Stimulated activated CD8-positive, alpha-beta memory T cell treated with anti-CD3 and anti-CD28 coated beads, Interleukin-2, amount 100 ng/mL, for 48 hours (primary cell): ENCODE measurements at regions not wholly inside any gene's neighbourhood (a gene's known extent, or its start where the extent isn't known, plus 50 kb on each side); places are given as distances from the start of the nearest gene placed in this dataset.
"Not testable (repeated sequence)": the region's sequence is repeated elsewhere in the genome, so short reads cannot be mapped to it uniquely, and the experiment has no call there.

ENCODE experiments used
- DNase-seq, 2 donors: peaks; one replicate each; pipeline ENCODE4 v3.0.0-alpha.2; 2020; ENCODE audit warnings: low read depth in 2 of 2

DNA sequence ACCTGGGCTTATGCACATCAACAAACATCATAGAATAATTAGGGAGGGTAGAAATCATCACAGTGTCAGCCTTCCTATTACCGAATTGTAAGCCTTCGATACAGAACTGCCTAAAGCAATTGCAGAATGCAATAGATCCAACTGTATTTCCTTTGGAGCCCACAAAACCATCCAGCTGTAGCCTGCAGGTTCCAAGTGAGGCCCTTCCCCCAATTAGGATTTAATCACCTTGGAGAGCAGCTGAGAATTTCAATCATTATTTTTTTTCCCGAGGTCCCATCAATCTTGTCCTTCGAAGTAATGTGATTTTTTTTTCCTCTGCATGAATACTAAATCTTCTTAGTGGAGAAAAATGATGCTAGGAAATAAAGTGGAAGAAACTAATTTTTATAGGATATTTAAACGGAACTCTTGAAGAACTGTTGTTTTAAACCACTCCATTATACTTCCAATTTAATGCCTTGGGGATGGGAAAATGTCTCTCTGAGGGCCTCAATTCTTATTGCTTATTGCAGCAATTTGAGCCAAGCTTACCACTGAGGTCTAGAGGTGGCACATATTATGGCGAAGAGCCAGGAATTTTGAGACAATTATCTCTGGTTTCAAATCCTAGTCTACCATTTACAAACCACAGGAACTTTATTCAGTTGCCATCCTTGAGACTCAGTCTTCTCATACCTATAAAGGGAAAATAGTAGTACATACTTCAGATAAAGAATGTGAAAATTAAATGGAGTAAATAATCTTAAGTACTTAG, 953.4 kb upstream of the IGFBP7 start:
- DNase-seq, result no peak

DNA sequence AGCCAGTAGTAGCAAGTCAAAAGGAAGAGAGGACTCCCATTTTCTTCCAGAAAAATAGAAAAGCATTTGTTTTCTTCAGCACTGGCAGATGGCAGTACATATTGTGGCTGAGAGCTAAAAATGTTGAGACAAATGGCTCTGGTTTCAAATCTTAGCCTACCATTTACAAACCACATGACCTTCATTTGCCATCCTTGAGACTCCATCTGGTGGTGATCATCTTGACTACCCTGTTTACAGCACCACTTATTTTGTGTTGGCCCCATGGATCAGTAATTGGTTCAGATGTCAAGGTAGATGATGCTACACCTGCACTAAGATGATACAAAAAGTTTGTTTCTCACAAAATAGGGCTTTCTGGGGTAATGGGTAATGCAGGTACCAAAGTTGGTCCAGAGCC, 951.8 kb upstream of the IGFBP7 start:
- DNase-seq, result no peak

DNA sequence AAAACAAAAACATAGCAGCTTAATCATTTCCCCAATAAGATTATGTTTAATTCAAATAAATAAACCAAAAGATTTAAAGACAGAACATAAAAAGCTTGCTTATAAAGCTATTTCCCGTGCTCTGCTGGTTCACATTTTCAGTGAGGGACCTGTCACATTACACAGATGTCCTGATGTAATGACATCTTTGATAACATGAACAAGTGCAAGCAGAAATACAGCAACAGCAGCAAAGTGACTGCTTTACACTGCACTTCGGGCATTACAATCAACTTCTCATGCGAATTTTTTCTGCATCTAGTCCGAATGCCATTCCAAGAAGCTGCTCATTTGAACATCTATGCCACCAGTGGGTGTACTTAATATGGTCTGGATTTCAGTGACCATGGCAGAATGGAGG, 940.3 kb upstream of the IGFBP7 start:
- no peak for DNase-seq

DNA sequence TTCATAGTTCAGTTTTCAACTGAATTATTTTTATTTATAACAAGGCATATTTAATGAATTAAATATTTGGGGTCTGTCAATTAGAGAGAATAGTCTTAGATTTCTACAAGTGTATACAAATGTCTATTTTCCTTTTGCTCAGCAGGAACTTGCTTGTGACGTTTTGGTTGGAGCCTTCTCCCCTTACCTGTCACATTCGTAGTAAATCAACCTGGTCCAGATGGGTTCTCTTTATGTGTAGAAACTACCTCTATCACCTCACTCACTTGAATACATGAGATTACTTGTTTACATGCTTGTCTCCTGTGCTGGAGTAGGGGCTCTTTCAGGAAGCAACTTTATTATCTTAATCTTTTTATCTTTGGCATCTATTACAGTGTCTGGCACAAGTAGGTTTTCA, 938.3 kb upstream of the IGFBP7 start:
- no peak for DNase-seq

DNA sequence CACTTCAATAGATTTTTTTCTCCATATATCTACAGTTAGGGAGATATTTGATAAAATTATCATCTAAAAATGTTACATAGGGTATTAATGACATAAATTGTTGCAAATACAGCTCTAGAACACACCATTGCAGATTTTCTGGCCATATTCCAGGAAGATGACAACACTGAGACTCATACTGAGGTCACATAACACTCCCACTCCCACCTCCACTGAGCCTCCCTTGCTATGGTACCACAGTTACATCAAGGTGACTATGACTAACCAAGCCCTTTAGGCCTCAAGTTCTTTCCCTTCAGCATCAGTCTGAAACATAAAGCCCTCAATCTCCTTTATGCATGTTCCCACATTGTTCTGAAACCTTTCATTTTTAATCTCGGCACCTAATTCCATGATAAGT, 932.0 kb upstream of the IGFBP7 start:
- no peak for DNase-seq

DNA sequence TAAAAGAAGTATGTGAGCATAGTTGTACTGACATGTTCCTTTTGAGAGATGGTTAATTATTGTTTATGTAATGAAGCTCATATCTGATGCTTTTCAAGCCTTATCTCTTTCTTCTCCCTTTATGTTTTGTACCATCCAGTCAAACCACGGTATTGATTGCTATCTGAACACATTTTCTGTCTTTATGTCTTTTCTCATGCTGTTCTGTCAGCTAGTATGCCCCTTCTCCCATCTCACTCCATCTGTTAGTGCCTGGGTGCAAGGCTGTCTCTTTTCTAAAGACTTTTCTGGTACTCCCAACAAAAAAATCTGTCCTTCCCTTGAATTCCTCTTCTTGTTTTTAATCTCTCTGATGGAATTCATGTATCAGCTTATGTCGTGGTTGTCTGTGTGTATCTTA, 883.8 kb upstream of the IGFBP7 start:
- DNase-seq, result no peak

DNA sequence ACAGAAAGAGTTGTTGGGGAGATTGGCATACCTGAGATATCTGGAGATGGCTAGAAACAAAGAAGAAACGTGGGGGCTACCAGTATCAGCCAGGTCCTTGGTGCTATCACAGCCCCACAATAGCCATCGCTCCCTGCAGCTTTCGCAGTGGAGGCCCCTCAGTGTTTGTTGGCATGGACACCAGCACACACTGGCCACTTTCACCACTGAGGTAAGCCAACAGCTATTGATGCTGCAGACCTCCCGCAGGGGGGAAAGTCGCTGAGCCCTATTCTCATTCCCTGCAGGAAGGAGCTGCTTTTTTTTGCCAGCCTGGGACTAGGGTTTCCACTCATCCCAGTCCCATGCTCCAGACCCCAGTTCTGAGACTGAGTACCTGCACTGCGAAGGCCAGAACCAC, 879.2 kb upstream of the IGFBP7 start:
- DNase-seq, result no peak

DNA sequence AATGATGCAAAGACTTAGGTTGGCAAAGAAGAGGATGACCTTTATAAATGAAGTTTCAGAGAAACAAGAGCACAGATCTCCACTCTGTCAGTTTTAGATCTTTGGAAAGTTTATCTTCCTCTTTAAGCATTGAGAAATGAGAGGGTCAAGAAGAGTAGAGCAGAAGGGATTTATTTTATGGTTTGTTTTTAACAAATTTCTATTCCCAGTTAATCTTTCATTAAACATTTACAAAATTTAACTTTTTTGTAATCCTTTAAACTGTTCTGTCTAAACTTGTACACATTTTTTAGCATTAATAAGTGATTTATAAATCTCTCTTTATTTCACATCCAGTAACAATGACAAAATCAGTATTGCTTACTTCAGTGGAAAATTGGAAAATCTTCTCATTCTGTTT, 875.0 kb upstream of the IGFBP7 start:
- DNase-seq, result no peak

DNA sequence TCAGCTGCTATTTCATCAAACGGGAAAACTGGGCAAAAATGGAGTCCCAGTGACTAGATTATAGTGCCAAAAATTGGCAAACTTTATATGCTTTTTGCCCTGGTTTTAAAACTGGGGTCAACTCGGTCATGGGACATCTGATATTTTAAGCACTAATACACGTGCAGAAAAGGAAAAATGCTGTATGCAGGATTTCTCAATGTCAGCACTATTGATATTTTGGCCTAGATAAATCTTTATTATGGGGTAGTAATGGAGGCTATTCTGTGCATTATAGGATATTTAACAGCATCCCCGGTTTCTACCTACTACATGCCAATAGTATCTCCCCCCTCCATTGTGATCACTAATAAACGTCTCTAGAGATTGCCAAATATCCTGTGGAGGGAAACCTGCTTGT, 870.9 kb upstream of the IGFBP7 start:
- no peak for DNase-seq

DNA sequence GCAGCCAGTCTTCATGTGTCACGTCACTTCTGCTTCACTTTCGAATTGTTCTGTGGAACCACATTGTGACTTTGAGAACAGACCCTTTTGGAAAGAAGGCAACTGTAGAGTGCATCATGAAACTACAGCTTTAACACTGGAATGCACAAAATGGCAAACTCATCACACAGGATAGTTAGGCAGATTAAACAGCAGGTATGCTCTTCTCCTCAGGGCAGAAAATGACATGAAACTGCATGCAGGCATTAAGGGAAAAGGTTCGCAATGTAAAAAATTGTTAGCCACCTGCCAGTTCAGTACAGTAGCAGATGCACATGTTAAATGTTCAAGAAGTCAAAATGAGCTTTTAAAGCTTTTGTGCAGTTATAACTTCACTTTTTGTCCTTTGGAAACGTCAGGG, 864.6 kb upstream of the IGFBP7 start:
- no peak for DNase-seq

DNA sequence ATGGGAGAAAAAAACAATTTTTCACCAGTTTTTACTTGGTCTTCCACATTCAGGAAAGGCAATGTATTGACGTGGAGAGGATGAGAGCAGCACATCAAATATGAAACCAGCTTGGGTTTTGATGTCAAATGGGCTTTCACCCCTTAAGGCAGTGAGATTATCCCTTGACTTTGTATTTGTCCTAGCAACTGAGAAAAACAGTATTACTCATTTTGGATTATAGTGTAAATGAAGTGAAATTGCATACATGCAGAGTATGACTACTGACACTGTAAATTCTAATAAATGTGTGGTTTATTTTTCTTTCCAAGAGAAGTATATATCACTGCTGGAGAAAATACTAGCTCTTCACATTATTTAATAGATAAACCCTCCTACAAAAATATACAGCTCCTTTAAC, 863.6 kb upstream of the IGFBP7 start:
- no peak for DNase-seq

DNA sequence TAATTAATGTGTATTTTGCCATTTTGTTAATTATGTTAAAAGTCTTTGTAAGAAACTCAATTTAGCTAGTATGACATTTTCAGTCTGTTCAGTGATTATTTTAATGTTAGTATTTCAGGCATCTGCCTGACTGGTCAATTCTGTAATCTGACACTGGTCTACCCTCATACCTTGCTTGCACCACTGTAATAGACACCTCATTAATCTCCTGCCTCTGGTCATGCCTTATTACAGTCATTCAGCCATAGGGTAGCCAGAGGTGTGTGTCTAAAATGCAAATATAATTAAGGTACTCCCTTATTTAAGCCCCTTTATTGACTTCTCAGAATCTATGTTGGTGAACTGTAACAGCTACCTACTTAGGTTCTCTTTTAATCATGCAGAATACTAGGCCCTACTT, 861.1 kb upstream of the IGFBP7 start:
- DNase-seq, result no peak

DNA sequence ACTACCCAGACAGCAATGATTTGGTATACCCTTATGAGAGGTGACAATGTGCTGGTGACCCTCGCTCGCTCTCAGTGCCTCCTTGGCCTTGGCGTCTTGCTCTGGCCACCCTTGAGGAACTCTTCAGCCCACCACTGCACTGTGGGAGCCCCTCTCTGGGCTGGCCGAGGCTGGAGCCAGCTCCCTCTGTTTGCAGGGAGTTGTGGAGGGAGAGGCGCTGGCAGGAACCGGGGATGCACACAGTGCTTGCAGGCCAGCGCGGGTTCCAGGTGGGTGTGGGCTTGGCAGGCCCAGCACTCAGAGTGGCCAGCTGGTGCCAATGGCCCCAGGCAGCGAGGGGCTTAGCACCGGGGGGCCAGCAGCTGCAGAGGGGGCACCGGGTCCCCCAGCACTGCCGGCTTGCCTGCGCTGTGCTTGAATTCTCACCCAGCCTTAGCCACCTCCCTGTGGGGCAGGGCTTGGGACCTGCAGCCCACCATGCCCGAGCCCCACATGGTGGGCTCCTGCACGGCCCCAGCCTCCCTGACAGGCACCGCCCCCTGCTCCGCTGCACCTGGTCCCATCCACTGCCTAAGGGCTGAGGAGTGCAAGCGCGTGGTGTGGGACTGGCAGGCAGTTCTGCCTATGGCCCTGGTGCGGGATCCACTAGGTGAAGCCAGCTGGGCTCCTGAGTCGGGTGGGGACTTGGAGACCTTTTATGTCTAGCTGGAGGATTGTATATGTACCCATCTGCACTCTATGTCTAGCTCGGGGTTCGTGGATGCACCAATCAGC, 857.0 kb upstream of the IGFBP7 start:
- no peak for DNase-seq

DNA sequence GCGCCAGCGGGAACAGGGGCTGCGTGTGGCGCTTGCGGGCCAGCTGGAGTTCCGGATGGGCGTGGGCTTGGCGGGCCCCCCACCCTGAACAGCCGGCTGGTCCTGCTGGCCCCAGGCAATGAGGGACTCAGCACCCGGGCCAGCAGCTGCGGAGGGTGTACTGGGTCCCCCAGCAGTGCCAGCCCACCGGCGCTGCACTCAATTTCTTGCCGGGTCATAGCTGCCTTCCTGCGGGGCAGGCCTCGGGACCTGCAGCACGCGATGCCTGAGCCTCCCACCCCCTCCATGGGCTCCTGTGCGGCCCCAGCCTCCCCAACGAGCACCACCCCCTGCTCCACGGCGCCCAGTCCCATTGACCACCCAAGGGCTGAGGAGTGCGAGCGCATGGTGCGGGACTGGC, 855.2 kb upstream of the IGFBP7 start:
- not testable (repeated sequence) for DNase-seq

DNA sequence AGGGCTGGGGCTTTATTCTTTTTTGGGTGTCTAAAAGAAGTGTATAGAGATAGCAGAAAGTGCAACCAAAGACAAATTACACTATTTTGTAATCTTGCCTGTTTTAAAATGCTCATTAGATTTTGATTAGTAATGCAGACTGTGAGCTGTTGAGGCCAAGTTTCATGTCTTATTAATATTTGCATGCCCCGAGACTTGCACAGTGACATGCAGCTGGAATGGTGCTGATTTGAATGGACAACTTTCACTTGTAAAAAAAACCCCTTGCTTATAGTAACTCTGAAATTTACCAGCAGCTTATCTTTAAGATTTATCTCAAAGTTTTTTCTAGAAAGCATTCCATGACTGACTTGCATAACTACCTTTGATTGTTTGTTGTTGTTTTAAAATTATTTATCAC, 835.1 kb upstream of the IGFBP7 start:
- DNase-seq, result no peak

DNA sequence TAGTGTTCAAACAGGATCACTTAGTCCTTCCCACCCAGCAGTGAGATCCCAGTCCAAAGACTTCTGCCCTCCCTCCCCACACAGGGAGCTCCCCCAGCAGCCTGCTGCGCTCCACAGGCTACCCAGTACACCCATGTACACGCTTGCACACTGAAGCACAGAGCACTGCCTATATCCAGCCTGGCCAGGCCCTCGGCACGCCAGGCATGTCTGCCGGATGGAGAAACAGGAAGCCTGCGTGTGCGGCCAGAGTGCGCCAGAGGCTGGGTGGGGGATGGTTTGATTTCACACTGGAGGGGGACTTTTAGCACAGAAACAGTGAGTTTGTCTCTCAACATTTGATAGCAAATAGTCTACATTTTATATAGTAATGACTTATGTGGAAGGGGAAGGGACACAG, 833.5 kb upstream of the IGFBP7 start:
- DNase-seq, result no peak

DNA sequence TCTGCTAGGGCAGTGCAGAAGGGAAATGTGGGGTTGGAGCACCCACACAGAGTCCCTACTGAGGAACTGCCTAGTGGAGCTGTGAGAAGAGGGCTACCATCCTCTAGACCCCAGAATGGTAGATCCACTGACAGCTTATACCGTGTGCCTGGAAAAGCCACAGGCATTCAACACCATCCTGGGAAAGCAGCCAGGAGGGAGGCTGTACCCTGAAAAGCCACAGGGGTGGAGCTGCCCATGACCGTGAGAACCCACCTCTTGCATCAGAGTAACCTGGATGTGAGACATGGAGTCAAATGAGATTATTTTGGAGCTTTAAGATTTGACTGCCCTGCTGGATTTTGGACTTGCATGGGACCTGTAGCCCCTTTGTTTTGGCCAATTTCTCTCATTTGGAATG, 827.1 kb upstream of the IGFBP7 start:
- not testable (repeated sequence) for DNase-seq

DNA sequence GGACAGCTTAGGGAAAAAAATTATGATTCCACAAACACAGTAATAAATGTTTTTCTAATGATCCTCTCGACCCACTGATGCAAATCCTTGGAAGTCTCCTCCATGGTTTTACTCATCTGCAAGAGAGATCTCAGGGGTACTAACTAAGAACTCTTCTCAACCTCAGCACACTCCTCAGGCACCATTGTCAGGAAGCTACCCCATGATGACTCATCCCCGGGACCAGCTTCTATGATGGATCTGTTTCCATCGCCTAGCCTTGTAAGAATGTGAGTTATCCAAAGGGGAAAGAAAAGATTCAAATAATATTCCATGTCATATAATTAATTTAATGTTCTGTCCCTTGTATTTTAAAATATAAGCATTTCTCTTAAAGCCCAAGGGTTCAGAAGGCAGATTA, 816.1 kb upstream of the IGFBP7 start:
- DNase-seq, result no peak

DNA sequence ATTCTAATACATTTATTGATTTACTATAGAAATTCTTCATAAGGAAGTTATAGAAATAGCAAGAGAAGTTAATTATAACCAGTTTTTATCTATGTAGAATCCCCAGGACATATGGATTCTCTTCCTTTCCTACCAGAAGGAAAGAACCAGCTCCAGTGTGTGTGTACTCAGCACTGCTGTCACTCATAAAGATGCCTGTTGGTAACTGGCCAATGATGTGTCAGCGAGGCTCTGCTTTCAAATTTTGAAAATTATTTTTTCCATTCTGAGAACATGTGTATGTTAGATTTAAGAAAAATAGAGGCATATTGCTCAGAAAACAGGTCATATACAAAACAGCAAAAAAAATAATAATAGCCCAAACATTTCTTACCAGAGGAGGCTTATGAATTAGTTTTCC, 814.8 kb upstream of the IGFBP7 start:
- no peak for DNase-seq

DNA sequence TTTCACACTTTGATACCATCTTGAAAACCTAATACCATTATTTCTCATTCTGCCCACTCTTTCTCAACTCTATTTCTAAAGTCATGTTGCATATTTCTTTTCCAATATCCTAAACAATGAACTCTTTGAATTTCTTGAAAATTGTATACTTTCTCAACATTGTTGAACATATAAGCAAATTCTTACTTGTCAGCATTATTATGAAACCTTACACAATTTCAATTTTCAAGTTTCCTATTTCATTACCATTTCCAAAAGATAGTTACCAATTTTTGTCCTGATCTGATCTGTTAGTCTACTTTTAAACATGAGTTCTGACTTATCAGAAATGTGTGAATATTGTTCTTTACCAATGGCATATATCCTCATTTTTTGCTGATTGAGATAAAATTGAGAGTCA, 806.3 kb upstream of the IGFBP7 start:
- no peak for DNase-seq

DNA sequence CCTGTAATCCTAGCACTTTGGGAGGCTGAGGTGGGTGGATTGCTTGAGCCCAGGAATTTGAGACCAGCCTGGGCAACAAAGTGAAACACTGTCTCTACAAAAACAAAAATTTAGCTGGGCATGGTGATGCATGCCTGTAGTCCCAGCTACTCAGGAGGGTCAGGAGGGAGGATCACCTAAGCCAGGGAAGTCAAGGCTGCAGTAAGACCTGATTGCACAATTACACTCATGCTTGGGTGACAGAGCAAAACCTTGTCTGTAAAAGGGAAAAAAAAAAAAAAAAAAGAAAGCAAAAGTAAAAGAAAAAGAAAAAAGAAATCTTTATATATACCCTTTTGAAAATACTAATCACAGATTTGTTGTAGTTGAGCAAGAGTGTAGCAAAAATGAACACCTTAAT, 801.0 kb upstream of the IGFBP7 start:
- DNase-seq, result no peak

DNA sequence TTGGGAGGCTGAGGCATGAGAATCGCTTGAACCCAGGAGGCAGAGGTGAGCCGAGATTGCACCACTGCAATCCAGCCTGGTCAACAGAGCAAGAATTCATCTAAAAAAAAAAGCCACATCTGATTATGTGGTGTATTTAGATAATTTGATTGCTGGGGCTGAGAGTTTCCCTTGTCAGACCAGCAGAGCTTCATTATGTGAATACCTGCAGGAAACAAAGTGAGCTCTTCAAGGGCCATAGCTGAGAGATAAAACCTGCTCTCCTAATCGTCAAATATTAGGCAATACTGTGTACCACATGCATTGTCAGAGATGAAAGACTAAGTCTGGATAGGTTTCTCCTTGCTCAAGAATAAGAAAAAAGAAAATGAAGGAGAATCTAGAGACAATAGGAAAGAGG, 800.0 kb upstream of the IGFBP7 start:
- DNase-seq, result no peak

DNA sequence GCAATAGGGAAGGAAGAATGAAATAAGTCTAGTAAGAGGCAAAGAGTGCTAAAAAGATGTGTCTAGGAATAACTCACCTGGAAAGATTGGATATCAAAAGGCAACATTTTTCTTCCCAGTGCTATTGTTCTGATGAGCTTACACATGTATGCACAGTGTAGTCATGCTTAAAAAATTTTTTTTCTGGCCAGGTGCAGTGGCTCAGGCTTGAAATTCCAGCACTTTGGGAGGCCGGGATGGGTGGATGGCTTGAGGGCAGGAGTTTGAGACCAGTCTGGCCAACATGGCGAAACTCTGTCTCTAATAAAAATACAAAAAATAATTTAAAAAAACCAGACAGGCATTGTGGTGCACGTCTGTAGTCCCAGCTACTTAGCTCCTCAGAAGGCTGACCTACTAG, 795.8 kb upstream of the IGFBP7 start:
- no peak for DNase-seq

DNA sequence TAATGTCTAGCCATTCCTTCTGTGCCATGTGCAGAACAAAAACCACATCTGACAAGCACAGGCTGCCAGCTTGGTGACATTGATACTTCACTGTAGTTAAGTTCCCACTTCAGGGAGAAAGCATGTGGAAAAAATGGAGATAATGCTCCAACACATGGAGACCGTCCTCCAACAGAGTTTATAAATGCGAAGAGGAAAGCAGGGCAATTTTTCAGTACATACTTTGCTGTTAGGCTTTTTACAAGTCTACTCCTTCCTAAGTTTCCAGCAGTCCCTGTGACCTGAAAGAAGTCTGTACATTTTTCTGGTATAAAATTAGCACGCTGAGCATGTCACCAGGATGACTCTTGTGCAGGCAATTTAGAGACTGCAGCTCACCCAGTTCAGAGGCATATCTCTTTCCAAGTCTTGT, 766.9 kb upstream of the IGFBP7 start:
- DNase-seq, result no peak
